AG09309 (cell line): ENCODE measurements at regions not wholly inside any gene's neighbourhood (a gene's known extent, or its start where the extent isn't known, plus 50 kb on each side); places are given as distances from the start of the nearest gene placed in this dataset.

Experiments used
- DNase-seq: peaks from one replicate; pipeline ENCODE4 v3.0.0-alpha.2; 2010; ENCODE audit warnings: low read depth
- H3K4me3 ChIP-seq: 2 replicates; pipeline ENCODE4 v1.5.1; 2011; ENCODE audit warnings: mild to moderate bottlenecking, low read depth, low read length, moderate library complexity; ENCODE audit not compliant: control insufficient read depth
- TF ChIP-seq, protein P1 (sequence below): IDR thresholded peaks from 2 replicates; pipeline ENCODE4 v1.5.1; 2011; ENCODE audit warnings: mild to moderate bottlenecking, low read depth, low read length, inconsistent platforms; ENCODE audit not compliant: insufficient read depth, control insufficient read depth; ENCODE audit errors: missing control alignments

DNA sequence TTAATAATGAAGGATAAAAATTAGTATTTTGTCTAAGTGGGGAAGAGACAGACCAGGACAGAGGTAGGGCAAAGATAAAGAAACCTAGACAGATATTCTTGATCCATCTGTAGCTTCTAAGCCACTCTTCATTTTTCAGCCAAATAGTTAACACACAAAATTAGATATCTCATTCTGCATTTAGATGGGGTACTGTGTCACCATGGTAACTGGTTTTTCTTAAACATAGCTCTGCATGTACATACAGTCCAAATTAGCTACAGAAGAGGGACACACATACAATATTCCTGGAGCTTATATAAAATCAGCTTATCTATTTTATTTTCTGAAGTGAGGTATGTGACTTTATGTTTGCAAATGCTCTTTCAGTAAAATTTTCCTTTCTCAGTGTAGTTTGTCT lies 393.7 kb downstream of the PPP3CA start:
- no peak for DNase-seq

DNA sequence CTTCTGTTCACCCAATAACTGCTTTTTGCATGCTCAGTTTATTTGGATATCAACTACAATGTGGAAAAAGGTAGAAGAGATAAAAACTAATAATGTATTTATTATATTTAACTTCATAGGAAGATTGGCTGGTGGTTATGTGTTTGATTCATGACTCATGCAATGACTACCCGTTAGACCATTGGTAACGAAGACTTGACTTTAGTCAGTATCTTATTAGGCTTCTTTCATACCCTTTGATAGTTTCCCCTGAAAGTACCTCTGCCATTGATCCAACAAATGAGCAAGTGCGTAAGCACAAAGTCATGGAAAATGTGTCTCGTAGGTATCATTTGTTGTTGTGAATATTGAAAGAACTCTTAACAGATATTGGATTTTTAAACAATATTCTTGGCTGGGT lies 394.7 kb downstream of the PPP3CA start:
- DNase-seq: no peak
- no peak overlapping the region for H3K4me3 ChIP-seq
- TF ChIP-seq, protein P1, sequence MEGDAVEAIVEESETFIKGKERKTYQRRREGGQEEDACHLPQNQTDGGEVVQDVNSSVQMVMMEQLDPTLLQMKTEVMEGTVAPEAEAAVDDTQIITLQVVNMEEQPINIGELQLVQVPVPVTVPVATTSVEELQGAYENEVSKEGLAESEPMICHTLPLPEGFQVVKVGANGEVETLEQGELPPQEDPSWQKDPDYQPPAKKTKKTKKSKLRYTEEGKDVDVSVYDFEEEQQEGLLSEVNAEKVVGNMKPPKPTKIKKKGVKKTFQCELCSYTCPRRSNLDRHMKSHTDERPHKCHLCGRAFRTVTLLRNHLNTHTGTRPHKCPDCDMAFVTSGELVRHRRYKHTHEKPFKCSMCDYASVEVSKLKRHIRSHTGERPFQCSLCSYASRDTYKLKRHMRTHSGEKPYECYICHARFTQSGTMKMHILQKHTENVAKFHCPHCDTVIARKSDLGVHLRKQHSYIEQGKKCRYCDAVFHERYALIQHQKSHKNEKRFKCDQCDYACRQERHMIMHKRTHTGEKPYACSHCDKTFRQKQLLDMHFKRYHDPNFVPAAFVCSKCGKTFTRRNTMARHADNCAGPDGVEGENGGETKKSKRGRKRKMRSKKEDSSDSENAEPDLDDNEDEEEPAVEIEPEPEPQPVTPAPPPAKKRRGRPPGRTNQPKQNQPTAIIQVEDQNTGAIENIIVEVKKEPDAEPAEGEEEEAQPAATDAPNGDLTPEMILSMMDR: no peak

More for the DNA sequence above, 393.7 kb downstream of the PPP3CA start:
- H3K4me3 ChIP-seq: no peak overlapping the region
- TF ChIP-seq, protein P1: no peak

DNA sequence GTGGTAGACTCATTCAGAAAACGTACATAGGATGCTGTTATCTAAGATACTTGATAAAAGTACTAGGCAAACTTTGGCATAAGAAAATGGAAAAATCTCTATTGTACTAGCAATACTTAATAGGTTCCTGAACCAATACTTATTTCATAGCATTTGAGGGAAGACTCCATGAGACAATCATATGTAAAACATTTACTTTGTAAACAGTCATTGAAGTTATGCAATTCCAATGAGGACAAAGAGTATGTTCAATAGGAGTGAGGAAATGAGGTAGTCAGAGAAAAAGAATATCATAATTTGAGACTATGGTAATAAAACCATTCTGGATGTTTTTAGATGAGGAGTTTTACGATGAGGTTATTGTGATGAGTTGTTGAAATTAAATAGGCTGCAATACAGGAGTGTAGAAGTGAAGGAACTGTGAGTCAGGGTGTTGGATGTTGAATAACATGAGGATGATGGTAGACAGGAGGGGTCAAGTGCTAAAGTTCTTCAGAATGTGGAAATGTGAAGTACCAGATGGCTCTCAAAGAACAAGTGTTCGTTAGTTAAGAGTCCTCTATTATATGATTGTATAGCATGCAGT lies 397.9 kb downstream of the PPP3CA start:
- peak; percentile 54 for DNase-seq
- TF ChIP-seq, protein P1: no peak
- no peak overlapping the region for H3K4me3 ChIP-seq

DNA sequence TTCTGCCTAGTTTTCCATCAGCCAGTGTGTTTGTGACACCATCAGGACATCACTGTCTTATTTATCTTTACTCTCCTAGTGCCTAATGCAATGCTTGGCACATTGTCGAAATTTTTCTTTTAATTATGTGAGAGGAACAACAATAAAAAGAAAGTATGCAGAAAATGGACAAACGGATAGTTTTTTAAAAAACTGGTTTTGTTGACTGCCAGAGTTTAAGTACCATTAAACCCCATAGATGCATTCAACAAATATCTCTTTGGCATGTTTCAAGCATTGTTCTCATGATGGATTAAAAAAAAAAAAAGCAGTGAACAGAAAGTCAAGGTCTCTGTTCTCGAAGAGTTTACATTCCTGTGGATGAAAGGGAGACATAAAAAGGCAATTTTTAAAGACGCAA lies 398.4 kb downstream of the PPP3CA start:
- DNase-seq: no peak
- TF ChIP-seq, protein P1: no peak
- no peak overlapping the region for H3K4me3 ChIP-seq

DNA sequence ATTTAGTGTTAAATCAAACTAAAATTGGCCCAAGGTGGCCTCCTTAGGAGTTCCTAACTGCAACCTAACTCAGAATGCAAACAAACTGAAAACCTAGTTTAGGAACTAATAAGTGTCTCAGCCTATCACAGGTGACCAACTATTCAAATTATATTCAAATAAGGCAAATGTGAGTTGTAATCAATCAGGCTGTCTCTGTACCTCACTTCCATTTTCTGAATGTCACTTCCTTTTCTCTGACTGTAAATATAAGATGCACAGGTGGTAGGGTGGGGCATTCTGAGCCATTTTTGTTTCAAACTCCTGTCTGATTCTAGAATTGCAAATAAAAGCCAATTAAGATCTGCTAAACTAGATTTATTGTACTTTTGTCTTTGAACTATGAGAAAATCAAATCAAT lies 401.5 kb downstream of the PPP3CA start:
- DNase-seq: no peak
- TF ChIP-seq, protein P1: no peak
- H3K4me3 ChIP-seq: no peak overlapping the region

DNA sequence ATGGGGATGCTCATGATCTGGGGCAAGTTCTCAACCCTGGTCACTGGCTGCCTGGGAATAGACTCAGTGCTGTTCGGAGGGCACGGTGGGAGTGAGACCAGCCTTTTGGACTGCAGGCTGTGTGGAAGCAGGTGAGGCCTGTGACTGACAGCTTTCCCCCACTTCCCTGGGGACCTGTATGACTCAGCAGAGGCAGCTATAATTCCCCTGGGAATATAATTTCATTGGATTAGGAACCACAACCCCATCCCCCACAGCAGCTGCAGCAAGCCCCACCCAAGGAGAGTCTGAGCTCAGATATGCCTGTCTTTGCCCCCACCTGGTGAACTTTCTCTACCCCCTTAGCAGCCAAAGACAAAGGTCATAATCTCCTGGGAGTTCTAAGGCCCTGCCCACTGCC lies 408.6 kb downstream of the PPP3CA start:
- DNase-seq: no peak
- H3K4me3 ChIP-seq: no peak overlapping the region
- TF ChIP-seq, protein P1: no peak
